GM19035 (cell line): ENCODE measurements at regions not wholly inside any gene's neighbourhood (a gene's known extent, or its start where the extent isn't known, plus 50 kb on each side); places are given as distances from the start of the nearest gene placed in this dataset.

ENCODE experiments used
- ATAC-seq: cut with Tn5 transposase; IDR thresholded peaks from one replicate; pipeline ENCODE4 v1.9.1; 2021; ENCODE audit not compliant: unreplicated experiment

DNA sequence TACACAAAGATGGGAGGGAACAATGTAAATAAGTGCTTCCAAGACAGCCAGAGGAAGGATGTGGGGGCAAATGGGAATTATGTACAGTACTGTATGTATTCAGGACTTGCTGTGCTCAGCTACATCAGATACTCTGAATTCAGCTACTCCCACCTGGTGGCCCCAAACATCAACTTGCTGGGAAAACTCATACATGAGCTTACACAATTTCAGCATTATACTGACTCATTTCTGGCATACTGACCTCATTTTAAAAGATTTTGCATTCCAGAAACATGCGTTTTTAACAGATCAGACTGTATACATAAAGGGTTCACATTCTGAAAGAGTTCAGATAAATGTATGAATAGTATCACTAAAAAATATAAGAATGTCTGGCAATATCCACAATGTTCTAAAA is 59.7 kb downstream of the GPX5 start:
- ATAC-seq, result no peak

- no peak for ATAC-seq
These were observed 60.6 kb downstream of the GPX5 start for GRCh38 chr6:28586324-28586723.

- ATAC-seq, result peak; percentile 91
These were observed 61.5 kb downstream of the GPX5 start for GRCh38 chr6:28586962-28587745.

- no peak for ATAC-seq
These were observed 62.0 kb downstream of the GPX5 start for GRCh38 chr6:28587746-28588075.

GRCh38 chr6:28588666-28589065 is 63.0 kb downstream of the GPX5 start:
- no peak for ATAC-seq

DNA sequence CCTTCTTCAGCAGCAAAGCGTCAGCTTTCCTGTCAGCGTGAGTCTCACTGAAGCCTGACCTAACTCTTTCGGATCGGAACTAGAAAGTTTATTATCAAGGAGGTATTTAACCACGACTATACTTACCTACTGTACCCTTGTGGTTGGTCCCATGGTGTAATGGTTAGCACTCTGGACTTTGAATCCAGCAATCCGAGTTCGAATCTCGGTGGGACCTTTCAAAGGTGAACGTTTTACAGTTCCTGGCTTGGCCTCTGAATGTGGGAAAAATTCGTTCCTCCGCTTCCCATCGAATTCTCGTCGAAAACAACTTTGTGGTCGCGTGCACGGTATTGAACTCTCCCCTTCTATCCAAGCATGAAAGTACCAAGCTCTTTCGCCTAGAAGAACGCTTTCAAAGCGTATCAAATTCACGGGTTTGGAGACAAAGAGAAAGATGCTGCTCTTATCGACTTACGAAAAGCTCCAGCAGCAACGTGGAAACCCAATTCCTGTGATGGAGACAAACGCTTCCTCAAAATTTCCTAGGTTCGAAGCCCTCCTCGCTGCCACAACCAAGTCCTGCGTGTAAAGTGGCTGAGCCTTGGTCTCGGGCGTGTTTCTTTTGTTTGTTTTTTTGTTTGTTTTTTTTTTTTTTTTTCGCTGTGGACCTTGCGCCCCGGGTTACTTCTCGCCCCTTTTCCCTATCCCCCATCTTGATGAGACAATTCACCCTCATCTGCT is 63.7 kb downstream of the GPX5 start:
- ATAC-seq, result no peak

DNA sequence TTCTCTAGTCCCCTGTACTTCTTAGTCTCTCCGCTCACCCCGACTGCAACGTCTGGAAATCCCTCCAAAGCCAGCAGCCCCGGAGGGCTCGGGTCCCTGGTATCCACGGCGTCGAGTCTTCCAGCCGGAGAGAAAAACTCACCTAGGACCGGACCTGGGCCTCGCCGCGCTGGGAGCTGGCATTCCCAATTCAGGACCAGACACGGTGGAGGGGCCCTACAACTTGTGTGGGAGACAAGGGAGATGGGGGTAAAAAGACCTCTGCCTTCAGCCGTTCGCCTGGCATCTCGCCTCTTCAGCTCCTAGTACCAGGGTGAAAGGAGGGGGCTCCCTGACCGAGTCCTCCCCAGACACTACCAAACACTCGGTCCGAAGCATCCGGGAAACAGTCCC is 64.3 kb downstream of the GPX5 start:
- no peak for ATAC-seq

GRCh38 chr6:28597217-28597835 is 71.6 kb downstream of the GPX5 start:
- ATAC-seq, result no peak

- no peak for ATAC-seq
These were observed 72.4 kb downstream of the GPX5 start for GRCh38 chr6:28597924-28598722.

- no peak for ATAC-seq
These were observed 73.3 kb downstream of the GPX5 start for GRCh38 chr6:28598757-28599686.

GRCh38 chr6:28600245-28600644 is 74.6 kb downstream of the GPX5 start:
- no peak for ATAC-seq

- ATAC-seq, result no peak
These were observed 78.2 kb downstream of the GPX5 start for GRCh38 chr6:28603891-28604290.

- no peak for ATAC-seq
These were observed 81.0 kb downstream of the GPX5 start for GRCh38 chr6:28606424-28607391.

DNA sequence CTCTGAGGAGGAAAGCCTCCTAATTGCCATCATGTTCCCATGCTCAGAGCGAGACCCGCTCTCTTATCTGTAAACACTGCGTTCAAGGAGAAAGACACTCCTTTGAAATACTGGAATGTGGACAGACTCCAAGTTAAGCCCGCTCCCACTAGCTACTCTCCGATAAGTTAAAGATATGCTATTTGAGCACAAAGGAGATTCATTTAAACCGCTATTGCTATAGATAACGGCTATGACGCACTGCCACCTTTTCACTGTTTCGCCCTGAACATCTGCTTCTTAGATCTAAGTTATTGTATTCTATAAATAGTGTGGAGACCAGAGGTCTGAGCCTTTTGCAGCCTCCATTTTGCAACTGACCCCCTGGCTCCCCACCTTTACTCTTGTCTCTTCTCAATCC is 82.3 kb downstream of the GPX5 start:
- ATAC-seq, result no peak

GRCh38 chr6:28609672-28610071 is 84.0 kb downstream of the GPX5 start:
- no peak for ATAC-seq

GRCh38 chr6:28615616-28615954 is 89.9 kb downstream of the GPX5 start:
- no peak for ATAC-seq

DNA sequence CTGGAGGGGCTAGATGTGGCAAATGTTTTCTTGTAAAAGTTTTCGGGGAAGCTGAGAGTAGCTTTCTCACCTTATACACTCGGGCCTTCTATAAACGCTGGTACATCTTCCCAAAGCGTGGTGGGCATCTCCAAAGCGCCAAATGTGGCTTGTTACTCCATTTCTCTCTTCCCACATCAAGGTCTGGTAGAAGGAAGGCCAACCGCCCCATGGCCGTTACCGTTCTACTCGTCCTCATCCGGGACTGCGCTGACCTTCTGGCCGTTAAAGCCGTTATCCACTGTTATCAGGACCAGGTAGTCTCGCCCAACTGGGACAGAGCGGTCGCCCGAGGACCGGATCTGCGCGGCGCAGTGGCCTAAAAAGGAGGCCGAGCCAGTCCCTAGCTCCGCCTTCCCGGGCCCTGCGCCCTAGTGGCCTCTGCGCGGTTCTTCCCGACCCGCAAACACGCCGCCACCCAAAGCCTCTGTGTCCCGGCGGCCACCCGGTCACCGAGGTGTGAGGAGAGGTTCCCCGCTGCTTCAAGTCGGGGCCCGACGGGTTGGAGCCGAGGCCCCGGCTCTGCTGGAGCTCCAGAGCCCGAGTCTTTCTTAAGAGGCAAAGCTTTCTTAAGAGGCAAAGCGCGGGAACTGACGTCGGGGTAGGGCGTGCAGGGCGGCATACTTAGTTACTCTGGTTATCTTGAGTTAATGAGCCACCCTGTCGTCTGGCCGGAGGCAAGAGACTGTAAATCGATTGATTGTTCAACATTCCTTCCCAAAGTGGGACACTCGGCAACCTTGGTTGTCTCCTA is 90.5 kb downstream of the GPX5 start:
- ATAC-seq, result no peak

GRCh38 chr6:28618898-28619555 is 93.3 kb downstream of the GPX5 start:
- no peak for ATAC-seq
